WERI-Rb-1 (cell line): ENCODE measurements at regions not wholly inside any gene's neighbourhood (a gene's known extent, or its start where the extent isn't known, plus 50 kb on each side); places are given as distances from the start of the nearest gene placed in this dataset.

Source experiments
- DNase-seq: peaks from one replicate; pipeline ENCODE4 v3.0.0-alpha.2; 2020
- H3K27ac ChIP-seq: fragments of 250-450 bp; sonication (Bioruptor Pico); 2 replicates; pipeline ENCODE4 v1.5.1; 2020; ENCODE audit warnings: mild to moderate bottlenecking, moderate library complexity
- H3K27me3 ChIP-seq: fragments of 250-450 bp; sonication (Bioruptor Pico); 2 replicates; pipeline ENCODE4 v1.5.1; 2021; ENCODE audit warnings: mild to moderate bottlenecking, low read depth, moderate library complexity; ENCODE audit not compliant: insufficient read depth, severe bottlenecking
- H3K36me3 ChIP-seq: fragments of 250-450 bp; sonication (Bioruptor Pico); 2 replicates; pipeline ENCODE4 v1.5.1; 2020; ENCODE audit warnings: mild to moderate bottlenecking, moderate library complexity
- H3K4me3 ChIP-seq: 2 replicates; pipeline ENCODE4 v1.5.1; 2011; ENCODE audit warnings: low read depth, mild to moderate bottlenecking, control low read depth, low read length
- H3K9me3 ChIP-seq: fragments of 250-450 bp; sonication (Bioruptor Pico); 2 replicates; pipeline ENCODE4 v1.5.1; 2021; ENCODE audit warnings: mild to moderate bottlenecking, moderate library complexity; ENCODE audit not compliant: severe bottlenecking
- CTCF ChIP-seq: IDR thresholded peaks from 2 replicates; pipeline ENCODE4 v1.5.1; 2011; ENCODE audit warnings: low read depth, mild to moderate bottlenecking, control low read depth, inconsistent platforms, low read length

- no peak for DNase-seq
- TF ChIP-seq CTCF, result no peak
- Histone ChIP-seq H3K36me3 (no peaks in the 10 kb centered on the region), H3K27me3 (no peaks in the 10 kb centered on the region), H3K4me3 (no peak overlapping the region), H3K9me3 (no peaks in the 10 kb centered on the region), H3K27ac (no peak overlapping the region)
Observed at GRCh38 chr2:234254783-234255521, 204.4 kb downstream of the SPP2 start.

GRCh38 chr2:234252772-234253171, 202.3 kb downstream of the SPP2 start:
- Histone ChIP-seq H3K36me3 (no peaks in the 10 kb centered on the region), H3K4me3 (no peak overlapping the region), H3K27ac (no peak overlapping the region), H3K27me3 (no peaks in the 10 kb centered on the region), H3K9me3 (no peaks in the 10 kb centered on the region)
- DNase-seq, result no peak
- TF ChIP-seq CTCF, result no peak

GRCh38 chr2:234251326-234252271, 201.1 kb downstream of the SPP2 start:
- H3K4me3 ChIP-seq, result no peak overlapping the region
- no peaks in the 10 kb centered on the region for H3K36me3 ChIP-seq
- no peaks in the 10 kb centered on the region for H3K27me3 ChIP-seq
- DNase-seq, result no peak
- H3K27ac ChIP-seq, result no peak overlapping the region
- no peak for TF ChIP-seq CTCF
- peaks cover 4% of the 10 kb centered on the region for H3K9me3 ChIP-seq

- no peak overlapping the region for H3K27ac ChIP-seq
- DNase-seq, result no peak
Observed at GRCh38 chr2:234250926-234251325, 200.4 kb downstream of the SPP2 start.

GRCh38 chr2:234249873-234250272, 199.4 kb downstream of the SPP2 start:
- Histone ChIP-seq H3K27me3 (no peaks in the 10 kb centered on the region), H3K9me3 (peaks cover 4% of the 10 kb centered on the region), H3K4me3 (no peak overlapping the region), H3K27ac (no peak overlapping the region), H3K36me3 (no peaks in the 10 kb centered on the region)
- no peak for TF ChIP-seq CTCF
- no peak for DNase-seq

More at GRCh38 chr2:234250926-234251325, 200.4 kb downstream of the SPP2 start:
- no peak for TF ChIP-seq CTCF
- Histone ChIP-seq H3K36me3 (no peaks in the 10 kb centered on the region), H3K4me3 (no peak overlapping the region), H3K9me3 (peaks cover 4% of the 10 kb centered on the region), H3K27me3 (no peaks in the 10 kb centered on the region)
